A673 (cell line): ENCODE measurements at regions not wholly inside any gene's neighbourhood (a gene's known extent, or its start where the extent isn't known, plus 50 kb on each side); places are given as distances from the start of the nearest gene placed in this dataset.

Source experiments
- BruUV-seq: library from RNA; stranded (reverse); fragments of 400-500 nt; replicated peaks from 2 replicates; lab custom pipeline; 2021; lab: Mats Ljungman, UMichigan
- CTCF ChIA-PET: fragments of 300-600 bp; sonication (Branson Sonifier 250); formaldehyde crosslinking; loops from one replicate; lab custom pipeline; 2022; ENCODE audit warnings: antibody characterized with exemption; lab: Charles Lee
- POLR2A ChIA-PET: fragments of 300-600 bp; sonication (Branson Sonifier 250); formaldehyde crosslinking; loops from one replicate; lab custom pipeline; 2022; ENCODE audit warnings: antibody characterized with exemption; ENCODE audit not compliant: low non-redundant PET; lab: Charles Lee
- DNase-seq: peaks from one replicate; pipeline ENCODE4 v3.0.0-alpha.2; 2015; ENCODE audit warnings: low spot score
- H3K27ac ChIP-seq: fragments of 200-600 bp; sonication (generic); 2 replicates; pipeline ENCODE4 v1.5.1; 2016; ENCODE audit warnings: mixed run types, low read depth, mild to moderate bottlenecking, mixed read lengths, antibody characterized with exemption, low read length; ENCODE audit not compliant: poor library complexity, severe bottlenecking
- H3K27me3 ChIP-seq: fragments of 200-600 bp; sonication (generic); replicated peaks from 2 replicates; pipeline ENCODE4 v1.6.1; 2017; ENCODE audit warnings: mixed run types, low read depth, mild to moderate bottlenecking, mixed read lengths, antibody characterized with exemption, low read length; ENCODE audit not compliant: insufficient read depth, poor library complexity
- H3K36me3 ChIP-seq: fragments of 200-600 bp; sonication (generic); 2 replicates; pipeline ENCODE4 v1.6.1; 2016; ENCODE audit warnings: mixed run types, mild to moderate bottlenecking, mixed read lengths, antibody characterized with exemption, low read length; ENCODE audit not compliant: insufficient read depth, poor library complexity, severe bottlenecking
- H3K4me1 ChIP-seq: fragments of 200-600 bp; sonication (generic); 2 replicates; pipeline ENCODE4 v1.6.1; 2017; ENCODE audit warnings: mixed run types, mild to moderate bottlenecking, mixed read lengths, antibody characterized with exemption, low read length; ENCODE audit not compliant: insufficient read depth, poor library complexity, severe bottlenecking
- H3K4me3 ChIP-seq: fragments of 200-600 bp; sonication (generic); 2 replicates; pipeline ENCODE4 v1.5.1; 2016; ENCODE audit warnings: low read depth, mixed run types, mild to moderate bottlenecking, mixed read lengths, low read length; ENCODE audit not compliant: poor library complexity, severe bottlenecking
- H3K9me3 ChIP-seq: fragments of 200-600 bp; sonication (generic); 2 replicates; pipeline ENCODE4 v1.6.1; 2016; ENCODE audit warnings: mixed run types, low read depth, mild to moderate bottlenecking, mixed read lengths, antibody characterized with exemption, low read length; ENCODE audit not compliant: poor library complexity, severe bottlenecking
- CTCF ChIP-seq: fragments of 300-800, 200-600 bp; sonication (generic); conservative IDR thresholded peaks from 2 replicates; pipeline ENCODE4 v1.5.1; 2017; ENCODE audit warnings: low read depth, mild to moderate bottlenecking, antibody characterized with exemption, low read length, moderate library complexity, mixed read lengths
- EZH2 ChIP-seq: fragments of 200-600 bp; sonication (generic); IDR thresholded peaks from 2 replicates; pipeline ENCODE4 v1.6.1; 2017; ENCODE audit warnings: borderline replicate concordance, low read depth, mild to moderate bottlenecking, mixed read lengths, antibody characterized with exemption, low read length; ENCODE audit not compliant: poor library complexity, severe bottlenecking
- intact Hi-C: fragments of 100-400 bp; cut with micrococcal nuclease; formaldehyde crosslinking; loops from one replicate; pipeline ENCODE4 v1.10.0; 2022; ENCODE audit not compliant: unreplicated experiment

- ChIA-PET CTCF (no interaction called here), POLR2A (no interaction called here)
- no peak for DNase-seq
- BruUV-seq: no TSS peak
- intact Hi-C loops: no loop called here
- TF ChIP-seq EZH2 (no peak), CTCF (no peak)
- no peaks in the 10 kb centered on the region for H3K36me3 ChIP-seq
- no peak overlapping the region for H3K4me3 ChIP-seq
- no peaks in the 10 kb centered on the region for H3K4me1 ChIP-seq
- no peaks in the 10 kb centered on the region for H3K27me3 ChIP-seq
- H3K27ac ChIP-seq: no peak overlapping the region
- peaks cover 3% of the 10 kb centered on the region for H3K9me3 ChIP-seq
Measured at GRCh38 chr15:81450721-81451120, 76.7 kb upstream of the TMC3 start.

GRCh38 chr15:81449836-81450474 lies 75.9 kb upstream of the TMC3 start:
- no peaks in the 10 kb centered on the region for H3K36me3 ChIP-seq
- intact Hi-C loops: no loop called here
- H3K27ac ChIP-seq: no peak overlapping the region
- TF ChIP-seq CTCF: no peak
- TF ChIP-seq EZH2: no peak
- no peak for DNase-seq
- no TSS peak for BruUV-seq
- no peaks in the 10 kb centered on the region for H3K4me1 ChIP-seq
- no peaks in the 10 kb centered on the region for H3K27me3 ChIP-seq
- peaks cover 3% of the 10 kb centered on the region for H3K9me3 ChIP-seq
- POLR2A ChIA-PET: no interaction called here
- H3K4me3 ChIP-seq: no peak overlapping the region
- CTCF ChIA-PET: no interaction called here

GRCh38 chr15:81443040-81443820 lies 69.2 kb upstream of the TMC3 start:
- H3K36me3 ChIP-seq: no peaks in the 10 kb centered on the region
- BruUV-seq: no TSS peak
- H3K9me3 ChIP-seq: peaks cover 3% of the 10 kb centered on the region
- intact Hi-C loops: no loop called here
- no peak for DNase-seq
- peaks cover 10% of the 10 kb centered on the region for H3K27me3 ChIP-seq
- TF ChIP-seq EZH2 (no peak), CTCF (no peak)
- ChIA-PET POLR2A (no interaction called here), CTCF (no interaction called here)
- no peak overlapping the region for H3K4me3 ChIP-seq
- no peaks in the 10 kb centered on the region for H3K4me1 ChIP-seq
- H3K27ac ChIP-seq: no peak overlapping the region
